ENCODE measurements at regions not wholly inside any gene's neighbourhood (a gene's known extent, or its start where the extent isn't known, plus 50 kb on each side); places are given as distances from the start of the nearest gene placed in this dataset.
"Not testable (repeated sequence)": the region's sequence is repeated elsewhere in the genome, so short reads cannot be mapped to it uniquely, and the experiment has no call there.

DNA sequence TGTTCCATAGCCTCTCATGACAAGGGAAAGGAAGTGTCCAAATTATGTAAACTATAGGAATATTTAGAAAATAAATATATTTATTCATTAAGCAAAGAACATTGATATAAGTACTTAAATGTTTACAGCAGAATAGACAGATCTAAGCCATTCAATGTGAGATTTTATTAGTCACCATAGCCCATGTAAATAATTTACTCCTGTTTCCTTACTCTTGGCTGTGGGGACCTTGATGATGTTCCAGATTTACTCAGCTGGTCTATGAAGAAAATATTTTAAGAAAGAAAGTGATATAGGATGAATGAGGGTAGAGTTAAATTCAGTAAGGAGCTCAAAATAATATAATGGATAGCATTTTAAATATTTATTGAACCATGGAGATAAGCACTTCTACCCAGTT lies 442.6 kb upstream of the KLF6 start:
- H3K4me3 ChIP-seq = no peak overlapping the region

DNA sequence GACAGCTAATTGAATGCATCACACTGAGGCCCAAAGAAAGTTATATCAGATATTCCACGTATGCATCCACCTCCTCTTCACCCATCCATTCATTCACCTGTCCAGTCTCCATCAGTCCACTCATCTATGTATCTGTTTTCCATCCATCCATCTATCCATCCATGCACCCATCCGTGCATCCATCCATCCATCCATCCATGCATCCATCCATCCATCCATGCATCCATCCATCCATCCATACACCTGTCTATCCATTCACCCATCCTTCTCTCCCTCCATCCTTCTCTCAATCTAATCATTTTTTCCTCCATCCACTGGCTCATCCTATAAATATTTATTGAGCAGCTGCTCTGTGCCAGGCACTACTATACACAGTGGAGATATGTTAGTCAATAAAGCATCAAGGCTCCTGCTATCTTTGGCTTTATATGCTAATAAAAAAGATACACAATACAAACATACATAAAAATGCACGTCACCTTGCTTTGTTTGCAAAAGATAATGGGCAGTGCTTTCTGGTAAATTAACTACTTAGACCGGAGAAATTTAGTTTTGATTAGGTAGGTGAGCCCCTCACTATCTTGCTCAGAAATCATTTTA lies 442.0 kb upstream of the KLF6 start:
- TF ChIP-seq, protein P1, sequence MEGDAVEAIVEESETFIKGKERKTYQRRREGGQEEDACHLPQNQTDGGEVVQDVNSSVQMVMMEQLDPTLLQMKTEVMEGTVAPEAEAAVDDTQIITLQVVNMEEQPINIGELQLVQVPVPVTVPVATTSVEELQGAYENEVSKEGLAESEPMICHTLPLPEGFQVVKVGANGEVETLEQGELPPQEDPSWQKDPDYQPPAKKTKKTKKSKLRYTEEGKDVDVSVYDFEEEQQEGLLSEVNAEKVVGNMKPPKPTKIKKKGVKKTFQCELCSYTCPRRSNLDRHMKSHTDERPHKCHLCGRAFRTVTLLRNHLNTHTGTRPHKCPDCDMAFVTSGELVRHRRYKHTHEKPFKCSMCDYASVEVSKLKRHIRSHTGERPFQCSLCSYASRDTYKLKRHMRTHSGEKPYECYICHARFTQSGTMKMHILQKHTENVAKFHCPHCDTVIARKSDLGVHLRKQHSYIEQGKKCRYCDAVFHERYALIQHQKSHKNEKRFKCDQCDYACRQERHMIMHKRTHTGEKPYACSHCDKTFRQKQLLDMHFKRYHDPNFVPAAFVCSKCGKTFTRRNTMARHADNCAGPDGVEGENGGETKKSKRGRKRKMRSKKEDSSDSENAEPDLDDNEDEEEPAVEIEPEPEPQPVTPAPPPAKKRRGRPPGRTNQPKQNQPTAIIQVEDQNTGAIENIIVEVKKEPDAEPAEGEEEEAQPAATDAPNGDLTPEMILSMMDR (IDR thresholded peaks at IDR 0.05) = no peak

More for the DNA sequence above, 442.6 kb upstream of the KLF6 start:
- Histone ChIP-seq H3K27me3 (no peaks in the 10 kb centered on the region), H3K27ac (no peak overlapping the region), H3K9me3 (no peaks in the 10 kb centered on the region), H3K4me1 (peaks cover 3% of the 10 kb centered on the region), H3K36me3 (no peaks in the 10 kb centered on the region)
- TF ChIP-seq POLR2AphosphoS5 (IDR thresholded peaks at IDR 0.05) = no peak
- DNase-seq (ENCODE audit: low spot score in 2 of 2) = no peak

DNA sequence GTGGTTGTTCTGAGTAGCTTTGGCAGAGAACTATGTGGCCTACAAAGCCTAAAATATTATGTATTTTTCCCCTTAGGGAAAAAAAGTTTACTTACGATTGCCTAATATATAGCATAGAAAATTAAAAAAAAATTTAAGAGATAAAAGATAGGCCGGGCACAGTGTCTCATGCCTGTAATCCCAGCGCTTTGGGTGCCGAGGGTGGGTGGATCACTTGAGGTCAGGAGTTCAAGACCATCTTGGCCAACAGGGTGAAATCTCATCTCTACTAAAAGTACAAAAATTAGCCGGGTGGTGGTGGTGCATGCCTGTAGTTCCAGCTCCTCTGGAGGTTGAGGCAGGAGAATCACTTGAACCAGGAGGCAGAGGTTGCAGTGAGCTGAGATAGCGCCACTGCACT lies 439.2 kb upstream of the KLF6 start:
- Histone ChIP-seq H3K4me1 (no peaks in the 10 kb centered on the region), H3K9me3 (no peaks in the 10 kb centered on the region), H3K27me3 (no peaks in the 10 kb centered on the region), H3K27ac (no peak overlapping the region), H3K36me3 (no peaks in the 10 kb centered on the region), H3K4me3 (no peak overlapping the region)
- DNase-seq (ENCODE audit: low spot score in 2 of 2) = no peak
- WGBS = 92% methylated on average over 6 of the region's 6 CpGs
- no peak for TF ChIP-seq POLR2A (IDR thresholded peaks at IDR 0.05)
- TF ChIP-seq POLR2AphosphoS5 (IDR thresholded peaks at IDR 0.05) = no peak
- TF ChIP-seq EP300 (IDR thresholded peaks at IDR 0.05) = no peak
- TF ChIP-seq, protein P1 (IDR thresholded peaks at IDR 0.05) = no peak

More for the DNA sequence above, 442.0 kb upstream of the KLF6 start:
- Histone ChIP-seq H3K36me3 (no peaks in the 10 kb centered on the region), H3K4me3 (no peak overlapping the region), H3K27me3 (no peaks in the 10 kb centered on the region), H3K9me3 (no peaks in the 10 kb centered on the region), H3K4me1 (peaks cover 3% of the 10 kb centered on the region), H3K27ac (no peak overlapping the region)
- WGBS = 94% methylated on average over 4 of the region's 4 CpGs
- no peak for DNase-seq (ENCODE audit: low spot score in 2 of 2)

DNA sequence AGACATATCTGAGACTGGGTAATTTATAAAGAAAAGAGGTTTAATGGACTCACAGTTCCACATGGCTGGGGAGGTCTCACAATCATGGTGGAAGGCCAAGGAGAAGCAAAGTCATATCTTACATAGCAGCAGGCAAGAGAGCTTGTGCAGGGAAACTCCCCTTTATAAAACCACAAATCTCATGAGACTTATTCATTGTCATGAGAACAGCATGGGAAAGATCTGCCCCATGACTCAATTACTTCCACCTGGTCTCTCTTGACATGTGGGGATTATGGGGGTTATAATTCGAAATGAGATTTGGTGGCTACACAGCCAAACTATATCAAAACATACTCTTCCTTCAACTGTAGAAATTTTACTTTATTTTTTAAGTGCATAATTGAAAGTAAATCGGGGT lies 436.3 kb upstream of the KLF6 start:
- 87% methylated on average over 2 of the region's 2 CpGs for WGBS
- H3K27ac ChIP-seq; H3K36me3 ChIP-seq; H3K4me3 ChIP-seq; H3K27me3 ChIP-seq; DNase-seq (ENCODE audit: low spot score in 2 of 2); H3K9me3 ChIP-seq; H3K4me1 ChIP-seq: not testable (repeated sequence)

DNA sequence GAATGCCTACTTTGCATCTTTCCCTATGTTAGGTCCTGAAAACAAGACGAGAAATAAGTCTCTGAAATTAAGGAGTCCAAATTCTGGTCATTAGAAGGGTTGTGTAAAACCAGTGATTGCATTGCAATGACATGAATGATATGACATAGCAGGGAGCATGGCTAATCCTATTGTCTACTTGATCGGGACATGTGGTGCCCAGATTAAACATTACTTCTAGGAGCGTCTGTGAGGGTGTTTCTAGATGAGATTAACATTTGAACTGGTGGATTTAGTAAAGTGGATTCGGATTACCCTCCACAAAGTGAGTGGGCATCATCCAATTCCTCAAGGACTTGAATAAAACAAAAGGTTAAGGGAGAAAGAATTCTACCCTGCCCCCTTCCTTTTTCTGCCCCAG lies 434.9 kb upstream of the KLF6 start:
- H3K27ac ChIP-seq = no peak overlapping the region
- DNase-seq (ENCODE audit: low spot score in 2 of 2) = no peak
- H3K9me3 ChIP-seq = no peaks in the 10 kb centered on the region
- no peak overlapping the region for H3K4me3 ChIP-seq
- WGBS = 98% methylated on average over 4 of the region's 4 CpGs
- H3K4me1 ChIP-seq = no peaks in the 10 kb centered on the region
- TF ChIP-seq, protein P1 (IDR thresholded peaks at IDR 0.05) = no peak
- TF ChIP-seq POLR2A (IDR thresholded peaks at IDR 0.05) = no peak
- TF ChIP-seq EP300 (IDR thresholded peaks at IDR 0.05) = no peak
- no peak for TF ChIP-seq POLR2AphosphoS5 (IDR thresholded peaks at IDR 0.05)
- no peaks in the 10 kb centered on the region for H3K27me3 ChIP-seq
- H3K36me3 ChIP-seq = no peaks in the 10 kb centered on the region

DNA sequence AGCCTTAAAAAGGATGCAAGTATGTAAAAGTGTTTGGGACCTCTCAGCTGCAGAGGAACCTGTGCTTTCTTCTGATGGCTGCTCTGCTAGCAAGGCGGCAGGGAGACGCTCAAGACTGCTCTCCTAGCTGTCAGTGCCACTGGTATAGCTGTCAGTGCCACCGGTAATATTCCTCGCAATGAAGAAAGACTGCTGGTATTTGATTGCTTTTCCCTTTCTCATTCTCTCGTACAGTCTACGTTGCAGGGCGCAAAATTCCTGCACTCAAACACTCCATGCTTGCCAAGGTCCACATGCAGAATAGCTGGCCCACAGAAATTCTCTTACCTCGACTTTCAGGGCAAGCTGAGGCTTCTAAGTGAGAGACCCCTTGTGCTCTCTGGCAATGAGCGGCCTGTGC lies 432.6 kb upstream of the KLF6 start:
- Histone ChIP-seq H3K36me3 (no peaks in the 10 kb centered on the region), H3K4me3 (no peak overlapping the region), H3K27ac (no peak overlapping the region), H3K4me1 (no peaks in the 10 kb centered on the region), H3K27me3 (no peaks in the 10 kb centered on the region), H3K9me3 (no peaks in the 10 kb centered on the region)
- TF ChIP-seq POLR2AphosphoS5 (IDR thresholded peaks at IDR 0.05) = no peak
- TF ChIP-seq POLR2A (IDR thresholded peaks at IDR 0.05) = no peak
- TF ChIP-seq, protein P1 (IDR thresholded peaks at IDR 0.05) = no peak
- TF ChIP-seq EP300 (IDR thresholded peaks at IDR 0.05) = no peak
- DNase-seq (ENCODE audit: low spot score in 2 of 2) = no peak
- WGBS = 86% methylated on average over 9 of the region's 9 CpGs
